ENCODE measurements at regions not wholly inside any gene's neighbourhood (a gene's known extent, or its start where the extent isn't known, plus 50 kb on each side); places are given as distances from the start of the nearest gene placed in this dataset.

DNA sequence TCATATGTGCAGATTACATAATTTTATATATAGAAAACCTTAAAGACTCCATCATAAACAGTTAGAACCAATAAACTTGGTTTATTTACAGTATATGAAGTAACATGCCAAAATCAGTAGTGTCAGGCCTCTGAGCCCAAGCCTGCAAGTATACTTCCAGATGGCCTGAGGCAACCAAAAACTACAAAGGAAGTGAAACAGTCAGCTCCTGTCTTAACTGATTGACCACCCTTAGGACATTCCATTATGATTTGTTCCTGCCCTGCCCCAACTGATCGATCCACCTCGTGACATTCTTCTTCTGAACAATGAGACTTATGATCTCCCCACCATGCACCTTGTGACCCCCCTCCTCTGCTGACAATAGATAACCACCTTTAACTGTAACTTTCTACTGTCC, 630.3 kb downstream of the AMY1C start:
- intact Hi-C loops (cut with micrococcal nuclease; ENCODE audit: unreplicated experiment) = no loop called here
- H3K27me3 Mint-ChIP-seq (ENCODE audit: insufficient read depth, unreplicated experiment) = peaks cover 6% of the 10 kb centered on the region
- H3K9me3 Mint-ChIP-seq (ENCODE audit: unreplicated experiment) = peaks cover 8% of the 10 kb centered on the region
- H3K36me3 Mint-ChIP-seq (ENCODE audit: insufficient read depth, unreplicated experiment) = no peaks in the 10 kb centered on the region
- TF ChIP-seq, protein P1, sequence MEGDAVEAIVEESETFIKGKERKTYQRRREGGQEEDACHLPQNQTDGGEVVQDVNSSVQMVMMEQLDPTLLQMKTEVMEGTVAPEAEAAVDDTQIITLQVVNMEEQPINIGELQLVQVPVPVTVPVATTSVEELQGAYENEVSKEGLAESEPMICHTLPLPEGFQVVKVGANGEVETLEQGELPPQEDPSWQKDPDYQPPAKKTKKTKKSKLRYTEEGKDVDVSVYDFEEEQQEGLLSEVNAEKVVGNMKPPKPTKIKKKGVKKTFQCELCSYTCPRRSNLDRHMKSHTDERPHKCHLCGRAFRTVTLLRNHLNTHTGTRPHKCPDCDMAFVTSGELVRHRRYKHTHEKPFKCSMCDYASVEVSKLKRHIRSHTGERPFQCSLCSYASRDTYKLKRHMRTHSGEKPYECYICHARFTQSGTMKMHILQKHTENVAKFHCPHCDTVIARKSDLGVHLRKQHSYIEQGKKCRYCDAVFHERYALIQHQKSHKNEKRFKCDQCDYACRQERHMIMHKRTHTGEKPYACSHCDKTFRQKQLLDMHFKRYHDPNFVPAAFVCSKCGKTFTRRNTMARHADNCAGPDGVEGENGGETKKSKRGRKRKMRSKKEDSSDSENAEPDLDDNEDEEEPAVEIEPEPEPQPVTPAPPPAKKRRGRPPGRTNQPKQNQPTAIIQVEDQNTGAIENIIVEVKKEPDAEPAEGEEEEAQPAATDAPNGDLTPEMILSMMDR (IDR thresholded peaks at IDR 0.05; ENCODE audit: insufficient read depth in 1 of 2, low read depth in 1 of 2, low read length in 1 of 2, severe bottlenecking in 1 of 2, unreplicated experiment in 1 of 2) = no peak
- Histone ChIP-seq H3K9me3 (no peaks in the 10 kb centered on the region), H3K4me1 (no peaks in the 10 kb centered on the region), H3K4me3 (ENCODE audit: low read depth, low read length) (no peak overlapping the region), H3K36me3 (ENCODE audit: control insufficient read depth, insufficient read depth, low read length) (no peaks in the 10 kb centered on the region), H3K27me3 (replicated peaks; ENCODE audit: control insufficient read depth, insufficient read depth, low read length) (no peaks in the 10 kb centered on the region)
- BruUV-seq (replicated peaks) = no TSS peak
- no peak for DNase-seq
- ChIA-PET CTCF (no interaction called here), POLR2A (no interaction called here)
- H3K4me1 Mint-ChIP-seq (ENCODE audit: low read depth, unreplicated experiment) = no peaks in the 10 kb centered on the region
- H3K27ac Mint-ChIP-seq (ENCODE audit: unreplicated experiment) = no peak overlapping the region
- H3K4me3 Mint-ChIP-seq (ENCODE audit: unreplicated experiment) = no peak overlapping the region

DNA sequence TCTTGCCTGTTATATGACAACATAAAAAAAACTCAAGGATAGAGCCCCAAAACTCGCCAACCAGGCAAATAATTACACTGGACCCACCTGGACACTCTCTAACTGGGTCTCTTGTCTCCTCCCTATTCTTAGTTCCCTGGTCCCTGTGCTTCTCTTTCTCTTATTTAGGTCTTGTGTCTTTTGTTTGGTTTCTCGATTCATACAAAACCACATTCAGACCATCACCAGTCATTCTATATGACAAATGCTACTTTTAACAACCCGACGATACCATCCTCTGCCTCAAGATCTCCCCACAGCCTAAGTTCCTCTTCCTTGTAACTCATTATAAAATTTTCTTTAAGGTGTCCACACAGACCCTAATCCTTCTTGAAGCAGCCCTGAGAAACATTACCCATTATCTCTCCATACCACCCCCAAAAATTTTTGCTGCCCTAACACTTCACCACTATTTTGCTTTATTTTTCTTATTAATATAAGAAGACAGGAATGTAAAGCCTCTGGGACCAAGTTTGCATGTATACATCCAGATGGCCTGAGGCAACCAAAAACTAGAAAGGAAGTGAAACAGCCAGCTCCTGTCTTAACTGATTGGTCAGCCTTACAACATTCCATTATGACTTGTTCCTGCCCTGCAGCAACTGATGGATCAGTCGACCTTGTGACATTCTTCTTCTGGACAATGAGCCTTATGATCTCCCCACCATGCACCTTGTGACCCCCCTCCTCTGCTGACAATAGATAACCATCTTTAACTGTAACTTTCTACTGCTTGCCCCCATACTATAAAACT, 638.2 kb downstream of the AMY1C start:
- Histone ChIP-seq H3K4me1 (no peaks in the 10 kb centered on the region), H3K36me3 (ENCODE audit: control insufficient read depth, insufficient read depth, low read length) (no peaks in the 10 kb centered on the region), H3K9me3 (no peaks in the 10 kb centered on the region), H3K27me3 (replicated peaks; ENCODE audit: control insufficient read depth, insufficient read depth, low read length) (no peaks in the 10 kb centered on the region), H3K4me3 (ENCODE audit: low read depth, low read length) (no peak overlapping the region)
- intact Hi-C loops (cut with micrococcal nuclease; ENCODE audit: unreplicated experiment) = no loop called here
- BruUV-seq (replicated peaks) = no TSS peak
- TF ChIP-seq, protein P1 (IDR thresholded peaks at IDR 0.05; ENCODE audit: insufficient read depth in 1 of 2, low read depth in 1 of 2, low read length in 1 of 2, severe bottlenecking in 1 of 2, unreplicated experiment in 1 of 2) = no peak
- CTCF ChIA-PET = no interaction called here
- POLR2A ChIA-PET = no interaction called here
- no peaks in the 10 kb centered on the region for H3K27me3 Mint-ChIP-seq (ENCODE audit: insufficient read depth, unreplicated experiment)
- no peaks in the 10 kb centered on the region for H3K9me3 Mint-ChIP-seq (ENCODE audit: unreplicated experiment)
- no peak for DNase-seq
- H3K36me3 Mint-ChIP-seq (ENCODE audit: insufficient read depth, unreplicated experiment) = no peaks in the 10 kb centered on the region
- no peaks in the 10 kb centered on the region for H3K4me1 Mint-ChIP-seq (ENCODE audit: low read depth, unreplicated experiment)
- no peak overlapping the region for H3K4me3 Mint-ChIP-seq (ENCODE audit: unreplicated experiment)
- H3K27ac Mint-ChIP-seq (ENCODE audit: unreplicated experiment) = no peak overlapping the region

DNA sequence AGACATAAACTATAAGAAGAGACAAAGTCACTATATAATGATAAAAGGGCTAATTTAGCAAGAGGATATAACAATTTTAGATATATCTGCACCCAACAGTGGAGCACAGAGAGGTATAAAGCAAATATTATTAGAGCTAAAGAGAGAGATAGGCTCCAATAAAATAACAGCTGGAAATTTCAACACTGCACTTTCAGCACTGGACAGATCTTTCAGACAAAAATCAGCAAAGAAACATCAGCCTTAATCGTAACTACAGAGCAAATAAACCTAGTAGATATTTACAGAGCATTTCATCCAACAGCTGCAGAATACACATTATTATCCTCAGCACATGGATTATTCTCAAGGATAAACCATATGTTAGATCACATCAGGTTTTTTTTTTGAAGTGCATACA, 642.9 kb downstream of the AMY1C start:
- H3K4me3 Mint-ChIP-seq (ENCODE audit: unreplicated experiment) = no peak overlapping the region
- no peaks in the 10 kb centered on the region for H3K9me3 ChIP-seq
- H3K4me3 ChIP-seq (ENCODE audit: low read depth, low read length) = no peak overlapping the region
- TF ChIP-seq, protein P1 (IDR thresholded peaks at IDR 0.05; ENCODE audit: insufficient read depth in 1 of 2, low read depth in 1 of 2, low read length in 1 of 2, severe bottlenecking in 1 of 2, unreplicated experiment in 1 of 2) = no peak
- H3K27me3 ChIP-seq (replicated peaks; ENCODE audit: control insufficient read depth, insufficient read depth, low read length) = no peaks in the 10 kb centered on the region
- H3K4me1 ChIP-seq = no peaks in the 10 kb centered on the region
- H3K27me3 Mint-ChIP-seq (ENCODE audit: insufficient read depth, unreplicated experiment) = no peaks in the 10 kb centered on the region
- DNase-seq = no peak
- H3K36me3 ChIP-seq (ENCODE audit: control insufficient read depth, insufficient read depth, low read length) = no peaks in the 10 kb centered on the region
- intact Hi-C loops (cut with micrococcal nuclease; ENCODE audit: unreplicated experiment) = no loop called here
- H3K27ac Mint-ChIP-seq (ENCODE audit: unreplicated experiment) = no peak overlapping the region
- no peaks in the 10 kb centered on the region for H3K36me3 Mint-ChIP-seq (ENCODE audit: insufficient read depth, unreplicated experiment)
- BruUV-seq (replicated peaks) = no TSS peak
- no peaks in the 10 kb centered on the region for H3K9me3 Mint-ChIP-seq (ENCODE audit: unreplicated experiment)
- POLR2A ChIA-PET = no interaction called here
- CTCF ChIA-PET = no interaction called here
- no peaks in the 10 kb centered on the region for H3K4me1 Mint-ChIP-seq (ENCODE audit: low read depth, unreplicated experiment)
